Body of pancreas (tissue), 4 donors: ENCODE measurements at regions not wholly inside any gene's neighbourhood (a gene's known extent, or its start where the extent isn't known, plus 50 kb on each side); places are given as distances from the start of the nearest gene placed in this dataset.

Experiments used
- ATAC-seq: fragments of 150-250 bp; one replicate; pipeline ENCODE4 v1.9.1; 2016
- DNase-seq, 4 donors: peaks; one replicate each; pipeline ENCODE4 v3.0.0-alpha.2; 2019
- H3K27ac ChIP-seq, 4 donors: fragments of 200-600 bp; sonication (generic); 1 replicate in 3 of 4; 2 replicates in 1 of 4; pipeline versions ENCODE4 v1.5.1 to v1.6.1; 2016 to 2019; ENCODE audit warnings: mild to moderate bottlenecking in 1 of 4, mixed read lengths in 1 of 4, moderate library complexity in 1 of 4
- H3K27me3 ChIP-seq, 2 donors: fragments of 200-600 bp; sonication (generic); one replicate each; pipeline ENCODE4 v1.6.0; 2016; ENCODE audit warnings: mild to moderate bottlenecking in 1 of 2
- H3K36me3 ChIP-seq, 2 donors: fragments of 200-600 bp; sonication (generic); replicated peaks in 1 of 2; 2 replicates each; pipeline ENCODE4 v1.5.1; 2016; ENCODE audit warnings: low read depth in 2 of 2; ENCODE audit not compliant: insufficient read depth in 1 of 2
- H3K4me1 ChIP-seq: fragments of 200-600 bp; sonication (generic); one replicate; pipeline ENCODE4 v1.6.0; 2016
- H3K4me3 ChIP-seq, 2 donors: fragments of 200-600 bp; sonication (generic); 1 replicate in 1 of 2; 2 replicates in 1 of 2; pipeline ENCODE4 v1.5.1; 2016 to 2019
- H3K9me3 ChIP-seq, 3 donors: fragments of 200-600 bp; sonication (generic); 1 replicate in 2 of 3; 2 replicates in 1 of 3; pipeline ENCODE4 v1.5.1; 2016
- POLR2A ChIP-seq, 3 donors: fragments of 450-650 bp; IDR thresholded peaks; one replicate each; pipeline ENCODE4 v1.6.1; 2016; ENCODE audit warnings: antibody characterized with exemption in 3 of 3, mild to moderate bottlenecking in 2 of 3
- WGBS, 2 donors: methylation state at CpG; one replicate each; pipeline ENCODE4 v1.1.5; 2017; 5-methylcytosine and 5-hydroxymethylcytosine counted together
- intact Hi-C: fragments of 100-400 bp; cut with DNase I; formaldehyde crosslinking; loops from one replicate; pipeline ENCODE4 v1.15.1; 2023
- TF ChIP-seq, protein P1 (sequence below), 7 experiments: fragments of 450-650 bp in 4 of 7; fragments of 200-600 bp in 3 of 7; sonication (generic) in 3 of 7; IDR thresholded peaks; one replicate each; pipeline ENCODE4 v1.5.1; 2016 to 2019; ENCODE audit warnings: antibody characterized with exemption in 7 of 7

DNA sequence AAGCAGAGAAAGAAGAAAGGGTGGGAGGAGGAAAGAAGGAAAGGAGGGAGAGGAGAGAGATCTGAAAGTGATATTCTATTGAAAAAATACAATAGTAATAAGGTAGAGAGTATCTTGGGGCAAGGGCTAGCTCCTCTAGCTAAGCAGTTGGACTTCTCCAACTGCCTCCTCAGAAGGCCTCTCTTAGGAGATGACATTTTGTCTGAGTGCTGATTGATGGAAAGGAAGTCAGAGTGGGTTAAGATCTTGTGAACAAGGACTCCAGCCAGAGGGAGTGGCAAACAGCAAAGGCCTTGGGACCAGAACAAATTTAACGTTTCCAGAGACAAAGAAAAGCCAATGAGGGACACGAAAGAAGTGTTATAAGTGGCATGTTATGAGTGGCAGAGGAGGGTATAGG, 111.8 kb upstream of the TNFAIP3 start:
- H3K4me3 ChIP-seq: no peak overlapping the region
- no peak overlapping the region for H3K27ac ChIP-seq
- H3K9me3 ChIP-seq: no peaks in the 10 kb centered on the region
- TF ChIP-seq POLR2A (IDR thresholded peaks at IDR 0.05): no peak
- TF ChIP-seq, protein P1, sequence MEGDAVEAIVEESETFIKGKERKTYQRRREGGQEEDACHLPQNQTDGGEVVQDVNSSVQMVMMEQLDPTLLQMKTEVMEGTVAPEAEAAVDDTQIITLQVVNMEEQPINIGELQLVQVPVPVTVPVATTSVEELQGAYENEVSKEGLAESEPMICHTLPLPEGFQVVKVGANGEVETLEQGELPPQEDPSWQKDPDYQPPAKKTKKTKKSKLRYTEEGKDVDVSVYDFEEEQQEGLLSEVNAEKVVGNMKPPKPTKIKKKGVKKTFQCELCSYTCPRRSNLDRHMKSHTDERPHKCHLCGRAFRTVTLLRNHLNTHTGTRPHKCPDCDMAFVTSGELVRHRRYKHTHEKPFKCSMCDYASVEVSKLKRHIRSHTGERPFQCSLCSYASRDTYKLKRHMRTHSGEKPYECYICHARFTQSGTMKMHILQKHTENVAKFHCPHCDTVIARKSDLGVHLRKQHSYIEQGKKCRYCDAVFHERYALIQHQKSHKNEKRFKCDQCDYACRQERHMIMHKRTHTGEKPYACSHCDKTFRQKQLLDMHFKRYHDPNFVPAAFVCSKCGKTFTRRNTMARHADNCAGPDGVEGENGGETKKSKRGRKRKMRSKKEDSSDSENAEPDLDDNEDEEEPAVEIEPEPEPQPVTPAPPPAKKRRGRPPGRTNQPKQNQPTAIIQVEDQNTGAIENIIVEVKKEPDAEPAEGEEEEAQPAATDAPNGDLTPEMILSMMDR (IDR thresholded peaks at IDR 0.05): no peak
- WGBS, 2 donors: 53 to 60% methylated on average over 2 of the region's 2 CpGs
- ATAC-seq (no peak), DNase-seq (no peak)
- intact Hi-C loops: no loop called here
- H3K27me3 ChIP-seq: no peaks in the 10 kb centered on the region
- no peaks in the 10 kb centered on the region for H3K4me1 ChIP-seq
- no peaks in the 10 kb centered on the region for H3K36me3 ChIP-seq

DNA sequence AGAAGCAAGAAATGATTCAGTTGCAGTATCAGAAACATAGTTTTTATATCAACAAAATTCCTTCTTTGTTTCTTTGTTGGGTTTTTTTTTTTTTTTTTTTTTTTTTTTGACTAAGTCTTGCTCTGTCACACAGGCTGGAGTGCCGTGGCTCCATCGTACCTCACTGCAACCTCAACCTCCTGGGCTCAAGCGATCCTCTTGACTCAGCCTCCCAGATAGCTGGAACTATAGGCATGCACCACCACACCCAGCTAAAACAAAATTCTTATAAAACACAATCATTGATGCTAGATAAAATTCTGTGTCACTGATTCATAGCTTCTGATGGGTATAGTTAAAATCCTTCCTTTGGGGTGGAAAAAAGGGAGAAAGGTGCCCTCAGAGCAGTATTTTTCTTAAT, 110.3 kb upstream of the TNFAIP3 start:
- TF ChIP-seq POLR2A (IDR thresholded peaks at IDR 0.05): no peak
- TF ChIP-seq, protein P1 (IDR thresholded peaks at IDR 0.05): no peak
- no peaks in the 10 kb centered on the region for H3K27me3 ChIP-seq
- H3K4me1 ChIP-seq: no peaks in the 10 kb centered on the region
- no peaks in the 10 kb centered on the region for H3K9me3 ChIP-seq
- no peaks in the 10 kb centered on the region for H3K36me3 ChIP-seq
- 93 to 100% methylated on average over 3 of the region's 3 CpGs for WGBS, 2 donors
- intact Hi-C loops: no loop called here
- DNase-seq: no peak
- no peak overlapping the region for H3K27ac ChIP-seq
- H3K4me3 ChIP-seq: no peak overlapping the region
- no peak for ATAC-seq

DNA sequence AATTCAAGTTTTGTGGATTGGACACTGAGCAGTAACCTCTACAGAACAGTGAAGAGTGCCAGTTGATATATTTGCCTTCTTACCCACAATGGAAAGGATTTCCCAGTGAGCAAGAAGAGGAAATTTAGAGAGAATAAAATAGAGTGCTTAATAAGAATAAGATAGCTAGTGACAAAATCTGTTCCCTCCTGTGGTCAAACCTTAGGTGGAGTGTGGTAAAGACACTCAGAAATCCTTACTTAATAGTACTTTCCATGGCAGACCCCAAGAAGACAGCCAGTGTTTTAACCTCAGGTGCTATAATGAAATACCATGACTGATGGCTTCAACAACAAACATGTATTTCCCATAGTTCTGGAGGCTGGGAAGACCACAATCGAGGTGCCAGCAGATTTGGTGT, 108.4 kb upstream of the TNFAIP3 start:
- no peaks in the 10 kb centered on the region for H3K27me3 ChIP-seq
- TF ChIP-seq, protein P1 (IDR thresholded peaks at IDR 0.05): no peak
- no peak for TF ChIP-seq POLR2A (IDR thresholded peaks at IDR 0.05)
- ATAC-seq (no peak), DNase-seq (no peak)
- H3K4me1 ChIP-seq: no peaks in the 10 kb centered on the region
- intact Hi-C loops: no loop called here
- no peak overlapping the region for H3K4me3 ChIP-seq
- WGBS, 2 donors: 58 to 86% methylated on average over 1 of the region's 1 CpG
- no peaks in the 10 kb centered on the region for H3K9me3 ChIP-seq
- no peaks in the 10 kb centered on the region for H3K36me3 ChIP-seq
- no peak overlapping the region for H3K27ac ChIP-seq

DNA sequence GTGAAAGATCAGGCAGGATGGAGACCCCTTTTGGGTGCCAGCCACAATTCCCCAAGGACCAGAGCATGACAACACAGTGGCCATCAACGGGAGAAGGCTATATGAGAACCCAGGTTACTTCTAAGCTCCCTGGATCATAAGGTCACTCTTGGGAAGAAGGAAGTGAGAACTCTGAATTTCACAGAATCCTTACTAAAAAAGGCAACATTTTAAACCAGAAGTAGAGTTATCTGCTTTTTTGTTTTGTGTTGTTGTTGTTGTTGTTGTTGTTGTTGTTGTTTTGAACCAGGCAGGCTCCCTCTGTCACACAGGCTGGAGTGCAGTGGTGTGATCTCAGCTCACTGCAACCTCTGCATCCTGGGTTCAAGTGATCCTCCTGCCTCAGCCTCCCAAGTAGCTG, 107.4 kb upstream of the TNFAIP3 start:
- WGBS, 2 donors: 56 to 88% methylated on average over 1 of the region's 1 CpG
- H3K27ac ChIP-seq: no peak overlapping the region
- TF ChIP-seq, protein P1 (IDR thresholded peaks at IDR 0.05): no peak
- TF ChIP-seq POLR2A (IDR thresholded peaks at IDR 0.05): no peak

DNA sequence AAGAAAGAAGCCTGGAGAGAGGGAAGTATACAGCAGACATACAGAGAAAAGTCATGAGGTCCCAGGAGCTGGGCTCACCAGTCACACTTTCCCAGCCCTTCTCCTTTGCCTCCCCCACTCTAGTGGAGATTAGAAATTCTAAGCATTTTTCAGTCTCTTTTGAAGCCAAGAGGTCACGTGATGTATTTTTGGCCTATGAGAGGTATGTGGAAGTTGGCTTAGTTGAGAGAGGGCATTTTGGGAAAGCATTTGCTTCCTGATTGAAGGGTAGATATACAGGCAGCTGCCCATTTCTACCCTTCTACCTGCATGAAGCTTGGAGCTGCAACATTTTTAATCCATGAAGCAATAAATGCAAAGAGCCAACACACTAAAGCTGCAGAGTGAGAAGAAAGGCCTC, 106.0 kb upstream of the TNFAIP3 start:
- intact Hi-C loops: no loop called here
- H3K36me3 ChIP-seq: no peaks in the 10 kb centered on the region
- H3K27ac ChIP-seq: no peak overlapping the region
- no peaks in the 10 kb centered on the region for H3K27me3 ChIP-seq
- H3K4me3 ChIP-seq: no peak overlapping the region
- no peak for ATAC-seq
- DNase-seq: no peak
- H3K9me3 ChIP-seq: no peaks in the 10 kb centered on the region
- 75 to 82% methylated on average over 1 of the region's 1 CpG for WGBS, 2 donors
- H3K4me1 ChIP-seq: no peaks in the 10 kb centered on the region
- TF ChIP-seq, protein P1 (IDR thresholded peaks at IDR 0.05): no peak
- no peak for TF ChIP-seq POLR2A (IDR thresholded peaks at IDR 0.05)

More for the DNA sequence above, 107.4 kb upstream of the TNFAIP3 start:
- H3K36me3 ChIP-seq: no peaks in the 10 kb centered on the region
- DNase-seq (no peak), ATAC-seq (no peak)
- no peaks in the 10 kb centered on the region for H3K9me3 ChIP-seq
- intact Hi-C loops: no loop called here
- H3K4me3 ChIP-seq: no peak overlapping the region
- H3K27me3 ChIP-seq: no peaks in the 10 kb centered on the region
- H3K4me1 ChIP-seq: no peaks in the 10 kb centered on the region
